Neuron (in vitro differentiated cells): ENCODE measurements at regions not wholly inside any gene's neighbourhood (a gene's known extent, or its start where the extent isn't known, plus 50 kb on each side); places are given as distances from the start of the nearest gene placed in this dataset.
"Not testable (repeated sequence)": the region's sequence is repeated elsewhere in the genome, so short reads cannot be mapped to it uniquely, and the experiment has no call there.

Experiments
- H2AFZ ChIP-seq: one replicate; pipeline ENCODE4 v1.6.1; 2013; ENCODE audit warnings: low read depth, mild to moderate bottlenecking, inconsistent platforms, low read length, moderate library complexity
- H3K27me3 ChIP-seq: one replicate; pipeline ENCODE4 v1.6.1; 2013; ENCODE audit warnings: low read length; ENCODE audit not compliant: insufficient read depth
- H3K36me3 ChIP-seq: one replicate; pipeline ENCODE4 v1.6.1; 2013; ENCODE audit warnings: low read length; ENCODE audit not compliant: insufficient read depth
- H3K4me1 ChIP-seq: one replicate; pipeline ENCODE4 v1.6.1; 2013; ENCODE audit warnings: low read length; ENCODE audit not compliant: insufficient read depth
- H3K4me3 ChIP-seq: 2 replicates; pipeline ENCODE4 v1.5.1; 2013; ENCODE audit warnings: mild to moderate bottlenecking, low read length, moderate library complexity
- H3K9me3 ChIP-seq: one replicate; pipeline ENCODE4 v1.6.1; 2013; ENCODE audit warnings: low read length

GRCh38 chr6:121951123-121951522 lies 448.3 kb upstream of the HSF2 start:
- Histone ChIP-seq H3K4me3 (no peak overlapping the region), H2AFZ (no peak overlapping the region), H3K27me3 (no peaks in the 10 kb centered on the region), H3K4me1 (no peaks in the 10 kb centered on the region), H3K9me3 (no peaks in the 10 kb centered on the region), H3K36me3 (no peaks in the 10 kb centered on the region)

- Histone ChIP-seq H3K4me1 (no peaks in the 10 kb centered on the region), H3K4me3 (no peak overlapping the region), H2AFZ (no peak overlapping the region), H3K27me3 (no peaks in the 10 kb centered on the region), H3K36me3 (no peaks in the 10 kb centered on the region), H3K9me3 (no peaks in the 10 kb centered on the region)
Observed at GRCh38 chr6:121951918-121952379, 447.5 kb upstream of the HSF2 start.

- not testable (repeated sequence) for H2AFZ ChIP-seq, H3K36me3 ChIP-seq, H3K27me3 ChIP-seq, H3K4me1 ChIP-seq, H3K4me3 ChIP-seq, H3K9me3 ChIP-seq
Observed at GRCh38 chr6:121955401-121955800, 444.1 kb upstream of the HSF2 start.

- Histone ChIP-seq H3K4me1 (no peaks in the 10 kb centered on the region), H3K36me3 (no peaks in the 10 kb centered on the region), H2AFZ (no peak overlapping the region), H3K9me3 (no peaks in the 10 kb centered on the region), H3K4me3 (no peak overlapping the region), H3K27me3 (no peaks in the 10 kb centered on the region)
Observed at GRCh38 chr6:121956782-121957181, 442.7 kb upstream of the HSF2 start.

- H3K27me3 ChIP-seq = no peaks in the 10 kb centered on the region
- no peaks in the 10 kb centered on the region for H3K9me3 ChIP-seq
- no peaks in the 10 kb centered on the region for H3K4me1 ChIP-seq
- H3K4me3 ChIP-seq = no peak overlapping the region
- no peaks in the 10 kb centered on the region for H3K36me3 ChIP-seq
- no peak overlapping the region for H2AFZ ChIP-seq
Observed at GRCh38 chr6:121959501-121959900, 440.0 kb upstream of the HSF2 start.

- Histone ChIP-seq H3K27me3 (no peaks in the 10 kb centered on the region), H3K4me1 (no peaks in the 10 kb centered on the region), H3K4me3 (no peak overlapping the region), H3K9me3 (no peaks in the 10 kb centered on the region), H3K36me3 (no peaks in the 10 kb centered on the region), H2AFZ (no peak overlapping the region)
Observed at GRCh38 chr6:121961619-121962125, 437.8 kb upstream of the HSF2 start.

- no peaks in the 10 kb centered on the region for H3K9me3 ChIP-seq
- no peak overlapping the region for H3K4me3 ChIP-seq
- H3K27me3 ChIP-seq = no peaks in the 10 kb centered on the region
- H3K36me3 ChIP-seq = no peaks in the 10 kb centered on the region
- no peak overlapping the region for H2AFZ ChIP-seq
- no peaks in the 10 kb centered on the region for H3K4me1 ChIP-seq
Observed at GRCh38 chr6:121963826-121964225, 435.6 kb upstream of the HSF2 start.

- Histone ChIP-seq H3K4me1 (no peaks in the 10 kb centered on the region), H3K9me3 (no peaks in the 10 kb centered on the region), H3K36me3 (no peaks in the 10 kb centered on the region), H3K4me3 (no peak overlapping the region), H3K27me3 (no peaks in the 10 kb centered on the region), H2AFZ (no peak overlapping the region)
Observed at GRCh38 chr6:121965739-121966138, 433.7 kb upstream of the HSF2 start.

- Histone ChIP-seq H3K4me1 (no peaks in the 10 kb centered on the region), H3K36me3 (no peaks in the 10 kb centered on the region), H2AFZ (no peak overlapping the region), H3K9me3 (no peaks in the 10 kb centered on the region), H3K27me3 (no peaks in the 10 kb centered on the region), H3K4me3 (no peak overlapping the region)
Observed at GRCh38 chr6:121967631-121968030, 431.8 kb upstream of the HSF2 start.

GRCh38 chr6:121971931-121972335 lies 427.5 kb upstream of the HSF2 start:
- Histone ChIP-seq H3K4me1 (no peaks in the 10 kb centered on the region), H3K4me3 (no peak overlapping the region), H3K36me3 (no peaks in the 10 kb centered on the region), H3K9me3 (no peaks in the 10 kb centered on the region), H2AFZ (no peak overlapping the region), H3K27me3 (no peaks in the 10 kb centered on the region)

GRCh38 chr6:121984956-121985355 lies 414.5 kb upstream of the HSF2 start:
- Histone ChIP-seq H2AFZ (no peak overlapping the region), H3K27me3 (no peaks in the 10 kb centered on the region), H3K9me3 (no peaks in the 10 kb centered on the region), H3K4me1 (no peaks in the 10 kb centered on the region), H3K36me3 (no peaks in the 10 kb centered on the region), H3K4me3 (no peak overlapping the region)

GRCh38 chr6:121993362-121993761 lies 406.1 kb upstream of the HSF2 start:
- Histone ChIP-seq H3K4me1 (no peaks in the 10 kb centered on the region), H3K36me3 (no peaks in the 10 kb centered on the region), H3K4me3 (no peak overlapping the region), H2AFZ (no peak overlapping the region), H3K9me3 (no peaks in the 10 kb centered on the region), H3K27me3 (no peaks in the 10 kb centered on the region)

GRCh38 chr6:121994919-121995318 lies 404.5 kb upstream of the HSF2 start:
- no peaks in the 10 kb centered on the region for H3K36me3 ChIP-seq
- H3K27me3 ChIP-seq = no peaks in the 10 kb centered on the region
- no peak overlapping the region for H3K4me3 ChIP-seq
- no peaks in the 10 kb centered on the region for H3K9me3 ChIP-seq
- H2AFZ ChIP-seq = no peak overlapping the region
- no peaks in the 10 kb centered on the region for H3K4me1 ChIP-seq

- Histone ChIP-seq H3K36me3 (no peaks in the 10 kb centered on the region), H3K9me3 (no peaks in the 10 kb centered on the region), H2AFZ (no peak overlapping the region), H3K4me3 (no peak overlapping the region), H3K27me3 (no peaks in the 10 kb centered on the region), H3K4me1 (no peaks in the 10 kb centered on the region)
Observed at GRCh38 chr6:121998631-121999030, 400.8 kb upstream of the HSF2 start.
